ENCODE measurements at regions not wholly inside any gene's neighbourhood (a gene's known extent, or its start where the extent isn't known, plus 50 kb on each side); places are given as distances from the start of the nearest gene placed in this dataset.
A peak's percentile ranks its signal among the peaks of the same experiment; 100 is the strongest.
"Not testable (repeated sequence)": the region's sequence is repeated elsewhere in the genome, so short reads cannot be mapped to it uniquely, and the experiment has no call there.

DNA sequence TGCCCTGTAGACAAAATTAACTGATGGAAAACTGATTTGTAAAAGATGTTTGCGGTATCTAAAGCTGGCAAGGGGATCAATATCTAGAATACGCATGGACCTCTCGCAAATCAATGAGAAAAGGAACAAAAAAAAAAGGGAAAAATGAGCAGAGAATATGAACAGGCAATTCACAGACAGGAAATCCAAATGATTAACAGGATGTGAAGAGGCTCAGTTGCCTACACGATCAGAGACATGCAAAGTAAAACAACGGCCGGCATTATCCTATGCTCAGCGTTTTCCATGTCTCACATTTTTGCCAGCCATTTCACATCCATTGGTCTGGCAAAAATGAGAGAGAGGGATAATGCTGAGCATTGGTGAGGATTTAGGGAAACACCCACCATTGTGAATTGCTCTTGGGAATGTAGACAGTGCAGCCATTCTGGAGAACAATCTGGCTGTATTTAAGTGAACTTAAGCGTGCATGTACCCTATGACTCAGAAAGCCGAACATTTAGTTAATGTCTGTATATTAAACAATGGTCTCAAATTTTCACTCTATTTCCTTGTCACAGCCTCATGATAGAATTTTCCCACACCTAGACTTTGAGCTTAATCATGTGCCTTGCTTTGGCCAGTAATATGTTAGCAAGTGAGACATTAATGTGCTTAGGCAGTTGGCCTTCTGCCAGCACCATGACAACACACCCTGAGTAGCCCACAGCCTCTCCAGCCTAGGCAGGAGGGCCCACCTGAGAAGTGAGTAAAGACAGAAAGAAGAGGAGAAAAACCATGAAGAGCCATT, 61.0 kb upstream of the NBPF3 start:
- Histone ChIP-seq H3K27me3 (ENCODE audit: control insufficient read depth, insufficient read depth, low read length) (no peaks in the 10 kb centered on the region), H3K36me3 (ENCODE audit: control insufficient read depth, insufficient read depth, low read length) (no peaks in the 10 kb centered on the region), H3K4me3 (ENCODE audit: low read depth, low read length) (no peak overlapping the region)
- TF ChIP-seq, protein P1, sequence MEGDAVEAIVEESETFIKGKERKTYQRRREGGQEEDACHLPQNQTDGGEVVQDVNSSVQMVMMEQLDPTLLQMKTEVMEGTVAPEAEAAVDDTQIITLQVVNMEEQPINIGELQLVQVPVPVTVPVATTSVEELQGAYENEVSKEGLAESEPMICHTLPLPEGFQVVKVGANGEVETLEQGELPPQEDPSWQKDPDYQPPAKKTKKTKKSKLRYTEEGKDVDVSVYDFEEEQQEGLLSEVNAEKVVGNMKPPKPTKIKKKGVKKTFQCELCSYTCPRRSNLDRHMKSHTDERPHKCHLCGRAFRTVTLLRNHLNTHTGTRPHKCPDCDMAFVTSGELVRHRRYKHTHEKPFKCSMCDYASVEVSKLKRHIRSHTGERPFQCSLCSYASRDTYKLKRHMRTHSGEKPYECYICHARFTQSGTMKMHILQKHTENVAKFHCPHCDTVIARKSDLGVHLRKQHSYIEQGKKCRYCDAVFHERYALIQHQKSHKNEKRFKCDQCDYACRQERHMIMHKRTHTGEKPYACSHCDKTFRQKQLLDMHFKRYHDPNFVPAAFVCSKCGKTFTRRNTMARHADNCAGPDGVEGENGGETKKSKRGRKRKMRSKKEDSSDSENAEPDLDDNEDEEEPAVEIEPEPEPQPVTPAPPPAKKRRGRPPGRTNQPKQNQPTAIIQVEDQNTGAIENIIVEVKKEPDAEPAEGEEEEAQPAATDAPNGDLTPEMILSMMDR (IDR thresholded peaks at IDR 0.05; ENCODE audit: insufficient read depth, low read length, severe bottlenecking), result no peak
- FAIRE-seq (no peak), DNase-seq (ENCODE audit: low read depth) (peak; percentile 63)

DNA sequence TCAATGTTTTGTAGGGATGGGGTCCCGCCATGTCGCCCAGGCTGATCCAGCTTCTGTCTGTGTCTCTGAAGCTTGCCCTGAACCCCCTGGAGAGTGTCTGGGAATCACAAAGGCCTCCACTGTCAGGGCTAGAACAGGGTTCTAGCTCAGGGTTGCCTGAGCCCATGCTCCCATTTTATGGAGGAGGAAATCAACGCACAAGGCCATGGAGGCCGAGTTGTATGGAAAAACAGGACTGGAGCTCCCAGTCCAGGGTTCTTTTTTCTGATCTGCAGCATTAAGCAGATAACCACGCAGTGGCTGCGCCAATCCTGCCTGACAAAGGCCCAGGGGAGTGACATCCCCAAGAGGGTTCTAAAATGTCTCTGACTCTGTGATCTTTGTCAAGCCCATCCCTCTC, 67.6 kb upstream of the NBPF3 start:
- FAIRE-seq, result no peak
- Histone ChIP-seq H3K36me3 (ENCODE audit: control insufficient read depth, insufficient read depth, low read length) (no peaks in the 10 kb centered on the region), H3K4me3 (ENCODE audit: low read depth, low read length) (no peak overlapping the region), H3K27me3 (ENCODE audit: control insufficient read depth, insufficient read depth, low read length) (no peaks in the 10 kb centered on the region)
- TF ChIP-seq, protein P1 (IDR thresholded peaks at IDR 0.05; ENCODE audit: insufficient read depth, low read length, severe bottlenecking), result no peak
- no peak for DNase-seq (ENCODE audit: low read depth)

DNA sequence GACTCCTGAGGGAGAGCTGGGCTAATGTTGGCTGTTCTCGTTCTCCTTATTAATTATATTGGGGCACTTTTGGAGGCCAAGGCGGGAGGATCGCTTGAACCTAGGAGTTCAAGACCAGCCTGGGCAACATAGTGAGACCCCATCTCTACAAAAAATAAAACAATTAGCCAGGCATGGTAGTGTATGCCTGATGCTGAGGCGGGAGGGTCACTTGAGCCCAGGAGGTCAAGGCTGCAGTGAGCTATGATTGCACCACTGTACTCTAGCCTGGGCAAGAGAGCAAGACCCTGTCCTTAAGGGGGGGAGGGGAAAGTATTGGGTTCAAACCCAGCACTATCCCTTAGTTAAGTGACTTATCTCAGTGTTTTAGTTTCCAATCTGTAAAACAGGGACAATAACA, 70.0 kb upstream of the NBPF3 start:
- Histone ChIP-seq H3K36me3 (ENCODE audit: control insufficient read depth, insufficient read depth, low read length) (no peaks in the 10 kb centered on the region), H3K27me3 (ENCODE audit: control insufficient read depth, insufficient read depth, low read length) (no peaks in the 10 kb centered on the region), H3K4me3 (ENCODE audit: low read depth, low read length) (no peak overlapping the region)
- no peak for DNase-seq (ENCODE audit: low read depth)
- no peak for FAIRE-seq
- TF ChIP-seq, protein P1 (IDR thresholded peaks at IDR 0.05; ENCODE audit: insufficient read depth, low read length, severe bottlenecking), result no peak

DNA sequence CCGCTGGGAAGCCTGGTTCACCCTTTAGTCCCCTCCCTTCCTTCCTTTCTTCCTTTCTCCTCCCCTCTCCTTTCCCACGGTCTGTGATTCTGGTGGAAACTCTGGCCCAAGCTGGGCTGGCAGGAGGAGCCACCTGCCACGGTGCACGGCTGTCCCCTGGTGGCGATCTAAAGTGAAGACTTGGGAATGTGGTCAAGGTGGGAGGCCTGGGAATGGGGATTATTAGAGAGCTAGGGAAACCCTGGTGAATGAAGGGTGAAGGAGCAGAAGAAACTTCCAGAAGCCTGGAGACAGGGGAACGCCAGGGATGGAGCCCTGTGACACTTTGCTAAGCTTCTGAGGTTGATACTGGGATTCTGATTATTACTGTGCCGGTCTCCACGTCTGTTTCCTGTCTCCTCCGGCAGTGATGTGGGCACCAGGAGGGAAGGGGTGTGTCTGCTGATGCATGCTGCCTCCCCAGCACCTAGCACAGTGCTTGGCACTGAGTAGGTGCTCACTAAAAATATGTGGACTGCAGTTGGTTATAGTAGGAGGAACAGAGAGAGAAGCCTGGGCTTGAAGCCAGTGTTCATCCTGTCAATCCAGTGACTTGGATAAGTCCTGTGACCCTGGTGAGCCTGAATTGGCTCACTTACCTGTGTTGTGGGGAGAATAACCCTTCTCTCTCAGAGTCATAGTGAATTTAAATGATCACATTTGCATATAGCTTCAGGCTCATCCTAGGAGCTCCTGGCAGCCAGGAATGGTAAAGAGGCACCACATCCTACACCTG, 71.2 kb upstream of the NBPF3 start:
- peak; percentile 88 for FAIRE-seq

DNA sequence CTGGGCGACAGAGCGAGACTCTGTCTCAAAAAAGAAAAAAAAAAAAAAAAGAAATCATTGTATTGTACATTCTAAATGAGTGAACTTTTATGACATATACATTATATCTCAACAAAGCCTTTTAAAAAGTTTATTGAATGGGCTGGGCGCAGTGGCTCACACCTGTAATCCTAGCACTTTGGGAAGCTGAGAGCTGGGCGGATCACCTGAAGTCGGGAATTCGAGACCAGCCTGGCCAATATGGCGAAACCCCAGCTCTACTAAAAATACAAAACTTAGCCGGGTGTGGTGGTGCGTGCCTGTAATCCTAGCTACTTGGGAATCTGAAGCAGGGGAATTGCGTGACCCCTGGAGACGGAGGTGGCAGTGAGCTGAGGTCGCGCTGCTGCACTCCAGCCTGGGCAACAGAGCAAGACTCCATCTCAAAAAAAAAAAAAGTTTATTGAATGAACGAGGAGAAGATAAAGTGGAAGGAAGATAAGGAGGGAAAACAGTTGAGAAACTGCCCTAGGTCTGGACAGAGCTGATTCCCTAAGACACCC, 71.9 kb upstream of the NBPF3 start:
- DNase-seq (ENCODE audit: low read depth); H3K4me3 ChIP-seq (ENCODE audit: low read depth, low read length); H3K36me3 ChIP-seq (ENCODE audit: control insufficient read depth, insufficient read depth, low read length); FAIRE-seq; H3K27me3 ChIP-seq (ENCODE audit: control insufficient read depth, insufficient read depth, low read length): not testable (repeated sequence)

More for the DNA sequence above, 71.2 kb upstream of the NBPF3 start:
- Histone ChIP-seq H3K36me3 (ENCODE audit: control insufficient read depth, insufficient read depth, low read length) (no peaks in the 10 kb centered on the region), H3K27me3 (ENCODE audit: control insufficient read depth, insufficient read depth, low read length) (no peaks in the 10 kb centered on the region), H3K4me3 (ENCODE audit: low read depth, low read length) (no peak overlapping the region)
- peak; percentile 65 for DNase-seq (ENCODE audit: low read depth)
- TF ChIP-seq, protein P1 (IDR thresholded peaks at IDR 0.05; ENCODE audit: insufficient read depth, low read length, severe bottlenecking), result peak; percentile 98

DNA sequence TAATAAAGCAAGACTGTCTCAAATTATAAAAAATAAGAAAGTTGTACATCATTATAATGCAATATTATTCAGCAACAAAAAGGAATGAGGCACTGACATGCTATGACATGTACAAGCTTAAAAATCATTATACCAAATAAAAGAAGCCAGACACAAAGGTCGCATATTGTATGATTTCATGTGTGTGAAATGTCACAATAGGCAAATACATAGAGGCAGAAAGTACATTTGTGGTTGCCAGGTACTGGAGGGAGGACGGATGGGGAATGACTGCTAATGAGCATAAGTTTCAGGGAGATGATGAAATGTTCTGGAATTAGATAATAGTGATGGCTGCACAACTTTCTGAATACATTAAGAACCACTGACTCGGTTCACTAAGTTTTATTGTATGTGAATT, 73.6 kb upstream of the NBPF3 start:
- Histone ChIP-seq H3K4me3 (ENCODE audit: low read depth, low read length) (no peak overlapping the region), H3K36me3 (ENCODE audit: control insufficient read depth, insufficient read depth, low read length) (no peaks in the 10 kb centered on the region), H3K27me3 (ENCODE audit: control insufficient read depth, insufficient read depth, low read length) (no peaks in the 10 kb centered on the region)
- DNase-seq (ENCODE audit: low read depth) (peak; percentile 88), FAIRE-seq (no peak)
- TF ChIP-seq, protein P1 (IDR thresholded peaks at IDR 0.05; ENCODE audit: insufficient read depth, low read length, severe bottlenecking), result no peak

Measured in bronchial epithelial cell (primary cell).